ENCODE measurements at regions not wholly inside any gene's neighbourhood (a gene's known extent, or its start where the extent isn't known, plus 50 kb on each side); places are given as distances from the start of the nearest gene placed in this dataset.

GRCh38 chr11:22430141-22430541, 92.0 kb downstream of the SLC17A6 start:
- no peak for DNase-seq (ENCODE audit: low read depth)
- no peak for TF ChIP-seq CTCF (IDR thresholded peaks at IDR 0.05; ENCODE audit: insufficient read depth, low read depth, low read length)

More at GRCh38 chr11:22430141-22430541, 92.0 kb downstream of the SLC17A6 start:
- H3K4me3 ChIP-seq (ENCODE audit: low read depth, low read length), result no peak overlapping the region
